ENCODE measurements at regions not wholly inside any gene's neighbourhood (a gene's known extent, or its start where the extent isn't known, plus 50 kb on each side); places are given as distances from the start of the nearest gene placed in this dataset.

DNA sequence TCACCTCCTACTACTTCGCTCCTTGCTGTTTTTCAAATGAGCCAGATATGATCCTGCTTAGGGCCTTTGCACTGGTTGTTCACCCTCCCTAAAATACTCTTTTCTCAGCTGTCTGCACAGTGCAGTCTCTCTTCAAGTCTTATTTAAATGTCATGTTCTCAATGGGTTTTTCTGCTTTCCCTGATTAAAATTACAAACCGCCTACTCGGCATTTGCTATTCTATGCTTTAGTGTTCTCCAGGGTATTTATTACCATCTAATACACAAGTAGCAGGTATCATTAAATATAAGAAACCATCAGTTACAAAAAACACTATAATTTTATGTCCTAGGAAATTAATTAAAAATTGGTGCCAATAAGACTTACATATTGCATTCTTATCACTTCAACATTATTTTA lies 108.0 kb upstream of the TMTC1 start:
- TF ChIP-seq, protein P1, sequence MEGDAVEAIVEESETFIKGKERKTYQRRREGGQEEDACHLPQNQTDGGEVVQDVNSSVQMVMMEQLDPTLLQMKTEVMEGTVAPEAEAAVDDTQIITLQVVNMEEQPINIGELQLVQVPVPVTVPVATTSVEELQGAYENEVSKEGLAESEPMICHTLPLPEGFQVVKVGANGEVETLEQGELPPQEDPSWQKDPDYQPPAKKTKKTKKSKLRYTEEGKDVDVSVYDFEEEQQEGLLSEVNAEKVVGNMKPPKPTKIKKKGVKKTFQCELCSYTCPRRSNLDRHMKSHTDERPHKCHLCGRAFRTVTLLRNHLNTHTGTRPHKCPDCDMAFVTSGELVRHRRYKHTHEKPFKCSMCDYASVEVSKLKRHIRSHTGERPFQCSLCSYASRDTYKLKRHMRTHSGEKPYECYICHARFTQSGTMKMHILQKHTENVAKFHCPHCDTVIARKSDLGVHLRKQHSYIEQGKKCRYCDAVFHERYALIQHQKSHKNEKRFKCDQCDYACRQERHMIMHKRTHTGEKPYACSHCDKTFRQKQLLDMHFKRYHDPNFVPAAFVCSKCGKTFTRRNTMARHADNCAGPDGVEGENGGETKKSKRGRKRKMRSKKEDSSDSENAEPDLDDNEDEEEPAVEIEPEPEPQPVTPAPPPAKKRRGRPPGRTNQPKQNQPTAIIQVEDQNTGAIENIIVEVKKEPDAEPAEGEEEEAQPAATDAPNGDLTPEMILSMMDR (conservative IDR thresholded peaks at IDR 0.05; ENCODE audit: low read depth, low read length), result no peak
- TF ChIP-seq EZH2phosphoT487 (IDR thresholded peaks at IDR 0.05; ENCODE audit: borderline replicate concordance, low read length), result no peak
